ENCODE measurements at regions not wholly inside any gene's neighbourhood (a gene's known extent, or its start where the extent isn't known, plus 50 kb on each side); places are given as distances from the start of the nearest gene placed in this dataset.
A peak's percentile ranks its signal among the peaks of the same experiment; 100 is the strongest.

- FAIRE-seq (no peak), DNase-seq (ENCODE audit: insufficient read length, low spot score) (no peak)
- no peak for TF ChIP-seq CTCF (IDR thresholded peaks at IDR 0.05; ENCODE audit: insufficient read depth, missing control alignments)
These were observed 172.1 kb upstream of the LRFN2 start for GRCh38 chr6:40759264-40759663.

- FAIRE-seq: peak; percentile 29
- TF ChIP-seq CTCF (IDR thresholded peaks at IDR 0.05; ENCODE audit: insufficient read depth, missing control alignments): no peak
- no peak for DNase-seq (ENCODE audit: insufficient read length, low spot score)
These were observed 168.7 kb upstream of the LRFN2 start for GRCh38 chr6:40755749-40756452.

GRCh38 chr6:40755046-40755681 lies 168.0 kb upstream of the LRFN2 start:
- no peak for DNase-seq (ENCODE audit: insufficient read length, low spot score)
- FAIRE-seq: no peak
- TF ChIP-seq CTCF (IDR thresholded peaks at IDR 0.05; ENCODE audit: insufficient read depth, missing control alignments): no peak

- DNase-seq (ENCODE audit: insufficient read length, low spot score) (no peak), FAIRE-seq (no peak)
- no peak for TF ChIP-seq CTCF (IDR thresholded peaks at IDR 0.05; ENCODE audit: insufficient read depth, missing control alignments)
These were observed 167.4 kb upstream of the LRFN2 start for GRCh38 chr6:40754461-40755045.

GRCh38 chr6:40753675-40754448 lies 166.7 kb upstream of the LRFN2 start:
- no peak for DNase-seq (ENCODE audit: insufficient read length, low spot score)
- FAIRE-seq: no peak
- TF ChIP-seq CTCF (IDR thresholded peaks at IDR 0.05; ENCODE audit: insufficient read depth, missing control alignments): no peak

GRCh38 chr6:40753048-40753447 lies 165.9 kb upstream of the LRFN2 start:
- no peak for TF ChIP-seq CTCF (IDR thresholded peaks at IDR 0.05; ENCODE audit: insufficient read depth, missing control alignments)
- DNase-seq (ENCODE audit: insufficient read length, low spot score) (no peak), FAIRE-seq (no peak)
